ENCODE measurements at regions not wholly inside any gene's neighbourhood (a gene's known extent, or its start where the extent isn't known, plus 50 kb on each side); places are given as distances from the start of the nearest gene placed in this dataset.

- DNase-seq (no peak), ATAC-seq (ENCODE audit: low read depth in 2 of 2) (no peak)
- H3K27ac Mint-ChIP-seq, result no peak overlapping the region
- H3K4me3 Mint-ChIP-seq, result no peak overlapping the region
- H3K4me1 Mint-ChIP-seq, result no peaks in the 10 kb centered on the region
- peaks cover 19 to 34% (median 25%) of the 10 kb centered on the region in 3 donors for H3K27me3 Mint-ChIP-seq
- H3K9me3 Mint-ChIP-seq, result no peaks in the 10 kb centered on the region
- no peaks in the 10 kb centered on the region for H3K36me3 Mint-ChIP-seq
Observed at GRCh38 chr6:138028893-138029292, 78.3 kb downstream of the PERP start.

- Mint-ChIP-seq H3K9me3 (no peaks in the 10 kb centered on the region), H3K27ac (no peak overlapping the region), H3K4me3 (no peak overlapping the region), H3K36me3 (no peaks in the 10 kb centered on the region), H3K27me3 (peaks cover 16 to 38% (median 26%) of the 10 kb centered on the region in 3 donors), H3K4me1 (peaks cover 0 to 5% (median 0%) of the 10 kb centered on the region in 3 donors)
- no peak for ATAC-seq (ENCODE audit: low read depth in 2 of 2)
- DNase-seq, result no peak
Observed at GRCh38 chr6:138030872-138031271, 76.3 kb downstream of the PERP start.

GRCh38 chr6:138031417-138031816, 75.8 kb downstream of the PERP start:
- DNase-seq (no peak), ATAC-seq (ENCODE audit: low read depth in 2 of 2) (no peak)
- no peak overlapping the region for H3K27ac Mint-ChIP-seq
- no peaks in the 10 kb centered on the region for H3K9me3 Mint-ChIP-seq
- H3K4me1 Mint-ChIP-seq, result peaks cover 0 to 5% (median 0%) of the 10 kb centered on the region in 3 donors
- no peak overlapping the region for H3K4me3 Mint-ChIP-seq
- no peaks in the 10 kb centered on the region for H3K36me3 Mint-ChIP-seq
- H3K27me3 Mint-ChIP-seq, result peaks cover 16 to 37% (median 26%) of the 10 kb centered on the region in 3 donors

- Mint-ChIP-seq H3K4me1 (peaks cover 0 to 5% (median 0%) of the 10 kb centered on the region in 3 donors), H3K27me3 (peaks cover 11 to 32% (median 26%) of the 10 kb centered on the region in 3 donors), H3K4me3 (no peak overlapping the region), H3K27ac (no peak overlapping the region), H3K9me3 (no peaks in the 10 kb centered on the region), H3K36me3 (no peaks in the 10 kb centered on the region)
- DNase-seq, result no peak
- no peak for ATAC-seq (ENCODE audit: low read depth in 2 of 2)
Observed at GRCh38 chr6:138031850-138032249, 75.4 kb downstream of the PERP start.

GRCh38 chr6:138032571-138032970, 74.6 kb downstream of the PERP start:
- Mint-ChIP-seq H3K4me1 (peaks cover 0 to 5% (median 0%) of the 10 kb centered on the region in 3 donors), H3K9me3 (no peaks in the 10 kb centered on the region), H3K27me3 (peaks cover 6 to 30% (median 26%) of the 10 kb centered on the region in 3 donors), H3K36me3 (no peaks in the 10 kb centered on the region), H3K4me3 (no peak overlapping the region), H3K27ac (no peak overlapping the region)
- no peak for ATAC-seq (ENCODE audit: low read depth in 2 of 2)
- DNase-seq, result no peak

GRCh38 chr6:138034229-138034628, 73.0 kb downstream of the PERP start:
- H3K4me3 Mint-ChIP-seq, result no peak overlapping the region
- peaks cover 6 to 21% (median 20%) of the 10 kb centered on the region in 3 donors for H3K27me3 Mint-ChIP-seq
- no peaks in the 10 kb centered on the region for H3K9me3 Mint-ChIP-seq
- H3K27ac Mint-ChIP-seq, result peak overlapping the region in 1 of 6 donors; percentile 77
- peaks cover 0 to 5% (median 0%) of the 10 kb centered on the region in 3 donors for H3K4me1 Mint-ChIP-seq
- ATAC-seq (ENCODE audit: low read depth in 2 of 2), result no peak
- no peaks in the 10 kb centered on the region for H3K36me3 Mint-ChIP-seq
- no peak for DNase-seq

- H3K4me1 Mint-ChIP-seq, result peaks cover 0 to 5% (median 0%) of the 10 kb centered on the region in 3 donors
- no peak for ATAC-seq (ENCODE audit: low read depth in 2 of 2)
- no peaks in the 10 kb centered on the region for H3K9me3 Mint-ChIP-seq
- H3K27ac Mint-ChIP-seq, result peak overlapping the region in 1 of 6 donors; percentile 45
- no peak overlapping the region for H3K4me3 Mint-ChIP-seq
- no peaks in the 10 kb centered on the region for H3K36me3 Mint-ChIP-seq
- no peak for DNase-seq
- peaks cover 6 to 20% (median 18%) of the 10 kb centered on the region in 3 donors for H3K27me3 Mint-ChIP-seq
Observed at GRCh38 chr6:138035070-138035469, 72.1 kb downstream of the PERP start.

- Mint-ChIP-seq H3K36me3 (no peaks in the 10 kb centered on the region), H3K4me1 (peaks cover 0 to 5% (median 0%) of the 10 kb centered on the region in 3 donors), H3K27me3 (peaks cover 6 to 20% (median 15%) of the 10 kb centered on the region in 3 donors), H3K4me3 (no peak overlapping the region), H3K27ac (no peak overlapping the region), H3K9me3 (peaks cover 0 to 4% (median 0%) of the 10 kb centered on the region in 7 donors)
- no peak for DNase-seq
- no peak for ATAC-seq (ENCODE audit: low read depth in 2 of 2)
Observed at GRCh38 chr6:138036111-138036510, 71.1 kb downstream of the PERP start.

- Mint-ChIP-seq H3K27ac (no peak overlapping the region), H3K9me3 (peaks cover 0 to 10% (median 3%) of the 10 kb centered on the region in 7 donors), H3K4me1 (peaks cover 0 to 5% (median 0%) of the 10 kb centered on the region in 3 donors), H3K27me3 (peaks cover 6 to 17% (median 15%) of the 10 kb centered on the region in 3 donors), H3K4me3 (no peak overlapping the region), H3K36me3 (no peaks in the 10 kb centered on the region)
- no peak for ATAC-seq (ENCODE audit: low read depth in 2 of 2)
- DNase-seq, result no peak
Observed at GRCh38 chr6:138037009-138037504, 70.2 kb downstream of the PERP start.

- Mint-ChIP-seq H3K9me3 (peaks cover 0 to 14% (median 6%) of the 10 kb centered on the region in 7 donors), H3K4me1 (peaks cover 0 to 5% (median 0%) of the 10 kb centered on the region in 3 donors), H3K36me3 (no peaks in the 10 kb centered on the region), H3K27ac (no peak overlapping the region), H3K4me3 (no peak overlapping the region), H3K27me3 (peaks cover 6 to 15% (median 15%) of the 10 kb centered on the region in 3 donors)
- DNase-seq, result no peak
- ATAC-seq (ENCODE audit: low read depth in 2 of 2), result no peak
Observed at GRCh38 chr6:138038142-138038870, 68.9 kb downstream of the PERP start.
